BJ (cell line): ENCODE measurements at regions not wholly inside any gene's neighbourhood (a gene's known extent, or its start where the extent isn't known, plus 50 kb on each side); places are given as distances from the start of the nearest gene placed in this dataset.

Source experiments
- CTCF ChIA-PET: fragments of 350-600 bp; formaldehyde crosslinking; extraction: SDS; loops from one replicate; lab custom pipeline; 2021; ENCODE audit warnings: antibody characterized with exemption, inconsistent platforms; lab: Yijun Ruan, JAX
- POLR2A ChIA-PET: fragments of 300-600 bp; sonication (Branson Sonifier 250); formaldehyde crosslinking; extraction: SDS; loops from one replicate; lab custom pipeline; 2021; ENCODE audit warnings: antibody characterized with exemption; lab: Charles Lee
- DNase-seq: peaks from one replicate; pipeline ENCODE4 v3.0.0-alpha.2; 2011; ENCODE audit warnings: low read depth
- H3K27me3 ChIP-seq: 2 replicates; pipeline ENCODE4 v1.6.0; 2011; ENCODE audit warnings: low read length; ENCODE audit not compliant: control insufficient read depth, insufficient read depth
- H3K36me3 ChIP-seq: 2 replicates; pipeline ENCODE4 v1.5.1; 2011; ENCODE audit warnings: low read length; ENCODE audit not compliant: control insufficient read depth, insufficient read depth
- H3K4me3 ChIP-seq: 2 replicates; pipeline ENCODE4 v1.5.1; 2011; ENCODE audit warnings: low read depth, mild to moderate bottlenecking, control low read depth, low read length
- CTCF ChIP-seq: IDR thresholded peaks from 2 replicates; pipeline ENCODE4 v1.5.1; 2011; ENCODE audit warnings: low read depth, mild to moderate bottlenecking, control low read depth, inconsistent platforms, low read length, moderate library complexity; ENCODE audit not compliant: insufficient read depth

- POLR2A ChIA-PET: no interaction called here
Observed at GRCh38 chr10:36441557-36441956, 683.8 kb upstream of the ANKRD30A start.

GRCh38 chr10:36440539-36440938 is 684.9 kb upstream of the ANKRD30A start:
- Histone ChIP-seq H3K4me3 (no peak overlapping the region), H3K36me3 (no peaks in the 10 kb centered on the region), H3K27me3 (no peaks in the 10 kb centered on the region)
- TF ChIP-seq CTCF: no peak
- ChIA-PET CTCF (no interaction called here), POLR2A (no interaction called here)
- no peak for DNase-seq

More at GRCh38 chr10:36441557-36441956, 683.8 kb upstream of the ANKRD30A start:
- TF ChIP-seq CTCF: no peak
- Histone ChIP-seq H3K4me3 (no peak overlapping the region), H3K36me3 (no peaks in the 10 kb centered on the region), H3K27me3 (no peaks in the 10 kb centered on the region)
- no peak for DNase-seq
- CTCF ChIA-PET: no interaction called here

- H3K36me3 ChIP-seq: no peaks in the 10 kb centered on the region
- ChIA-PET CTCF (no interaction called here), POLR2A (no interaction called here)
- no peak for TF ChIP-seq CTCF
- no peak overlapping the region for H3K4me3 ChIP-seq
- no peaks in the 10 kb centered on the region for H3K27me3 ChIP-seq
- DNase-seq: no peak
Observed at GRCh38 chr10:36437367-36437766, 688.0 kb upstream of the ANKRD30A start.

- Histone ChIP-seq H3K36me3 (no peaks in the 10 kb centered on the region), H3K4me3 (no peak overlapping the region), H3K27me3 (no peaks in the 10 kb centered on the region)
- DNase-seq: no peak
- ChIA-PET POLR2A (no interaction called here), CTCF (no interaction called here)
- TF ChIP-seq CTCF: no peak
Observed at GRCh38 chr10:36428507-36428906, 696.9 kb upstream of the ANKRD30A start.

GRCh38 chr10:36425131-36425797 is 700.1 kb upstream of the ANKRD30A start:
- Histone ChIP-seq H3K27me3 (no peaks in the 10 kb centered on the region), H3K4me3 (no peak overlapping the region), H3K36me3 (no peaks in the 10 kb centered on the region)
- no peak for DNase-seq
- ChIA-PET CTCF (no interaction called here), POLR2A (no interaction called here)
- no peak for TF ChIP-seq CTCF
